T-cell (primary cell): ENCODE measurements at regions not wholly inside any gene's neighbourhood (a gene's known extent, or its start where the extent isn't known, plus 50 kb on each side); places are given as distances from the start of the nearest gene placed in this dataset.

Experiments
- ATAC-seq, 4 experiments: fragments of 200-7000 bp in 3 of 4; fragments of 150-1000 bp in 1 of 4; cut with Tn5 transposase; replicated peaks in 1 of 4; 1 replicate in 3 of 4; 2 replicates in 1 of 4; pipeline ENCODE4 v1.10.0; 2021; ENCODE audit warnings: moderate library complexity in 3 of 4, mild to moderate bottlenecking in 2 of 4, moderate number of reproducible peaks in 1 of 4
- CTCF ChIA-PET, 2 donors: fragments of 300-600 bp; sonication (Branson Sonifier 250); formaldehyde crosslinking; loops; one replicate each; lab custom pipeline; 2022; ENCODE audit warnings: antibody characterized with exemption in 2 of 2; lab: Charles Lee
- POLR2A ChIA-PET, 2 donors: fragments of 300-600 bp; sonication (Branson Sonifier 250); formaldehyde crosslinking; loops; one replicate each; lab custom pipeline; 2022; ENCODE audit warnings: antibody characterized with exemption in 2 of 2; lab: Charles Lee
- DNase-seq, 35 experiments: peaks; one replicate each; pipeline versions ENCODE4 v3.0.0 to v3.0.0-alpha.2; 2013 to 2023
- H3K27ac ChIP-seq: one replicate; pipeline ENCODE4 v1.5.1; 2013; ENCODE audit warnings: low read length
- H3K27me3 ChIP-seq, 2 experiments: replicated peaks in 1 of 2; 1 replicate in 1 of 2; 2 replicates in 1 of 2; pipeline versions ENCODE4 v1.6.1 to v1.7.0; 2013; ENCODE audit warnings: low read length in 1 of 2, mixed read lengths in 1 of 2; ENCODE audit not compliant: control insufficient read depth in 2 of 2, insufficient read depth in 2 of 2; ENCODE audit errors: extremely low read depth in 1 of 2
- H3K36me3 ChIP-seq, 2 donors: 1 replicate in 1 of 2; 2 replicates in 1 of 2; pipeline versions ENCODE4 v1.6.1 to v1.7.0; 2013; ENCODE audit warnings: low read length in 1 of 2; ENCODE audit not compliant: control insufficient read depth in 2 of 2, insufficient read depth in 1 of 2; ENCODE audit errors: extremely low read depth in 1 of 2
- H3K4me1 ChIP-seq, 2 experiments: 1 replicate in 1 of 2; 2 replicates in 1 of 2; pipeline versions ENCODE4 v1.6.1 to v1.7.0; 2013; ENCODE audit warnings: low read length in 2 of 2, mixed read lengths in 1 of 2; ENCODE audit not compliant: insufficient read depth in 2 of 2, control insufficient read depth in 1 of 2; ENCODE audit errors: extremely low read depth in 1 of 2
- H3K4me3 ChIP-seq, 2 donors: 1 replicate in 1 of 2; 2 replicates in 1 of 2; pipeline versions ENCODE4 v1.5.1 to v1.7.0; 2013; ENCODE audit warnings: mild to moderate bottlenecking in 2 of 2, low read length in 1 of 2, moderate library complexity in 1 of 2; ENCODE audit not compliant: control insufficient read depth in 1 of 2; ENCODE audit errors: extremely low read depth in 1 of 2
- H3K9me3 ChIP-seq: 2 replicates; pipeline ENCODE4 v1.7.0; 2013
- H3K27ac Mint-ChIP-seq, 2 donors: one replicate each; pipeline ENCODE4 v1.8.0; 2020 to 2021; ENCODE audit warnings: mild to moderate bottlenecking in 2 of 2, mixed read lengths in 2 of 2
- H3K27me3 Mint-ChIP-seq, 2 donors: one replicate each; pipeline ENCODE4 v1.8.0; 2021 to 2022; ENCODE audit warnings: mixed read lengths in 2 of 2
- H3K36me3 Mint-ChIP-seq: one replicate; pipeline ENCODE4 v1.8.0; 2021; ENCODE audit warnings: mixed read lengths
- H3K4me1 Mint-ChIP-seq, 3 donors: one replicate each; pipeline ENCODE4 v1.8.0; 2020 to 2022; ENCODE audit warnings: mixed read lengths in 3 of 3, mild to moderate bottlenecking in 1 of 3
- H3K4me3 Mint-ChIP-seq, 3 donors: one replicate each; pipeline ENCODE4 v1.8.0; 2020 to 2022; ENCODE audit warnings: mild to moderate bottlenecking in 3 of 3, mixed read lengths in 3 of 3, moderate library complexity in 3 of 3
- H3K9me3 Mint-ChIP-seq, 3 donors: one replicate each; pipeline ENCODE4 v1.8.0; 2020 to 2022; ENCODE audit warnings: mixed read lengths in 3 of 3
- WGBS: methylation state at CpG from one replicate; pipeline ENCODE4 v1.1.5; 2013; ENCODE audit warnings: missing lambda C conversion rate; ENCODE audit not compliant: insufficient coverage; 5-methylcytosine and 5-hydroxymethylcytosine counted together

DNA sequence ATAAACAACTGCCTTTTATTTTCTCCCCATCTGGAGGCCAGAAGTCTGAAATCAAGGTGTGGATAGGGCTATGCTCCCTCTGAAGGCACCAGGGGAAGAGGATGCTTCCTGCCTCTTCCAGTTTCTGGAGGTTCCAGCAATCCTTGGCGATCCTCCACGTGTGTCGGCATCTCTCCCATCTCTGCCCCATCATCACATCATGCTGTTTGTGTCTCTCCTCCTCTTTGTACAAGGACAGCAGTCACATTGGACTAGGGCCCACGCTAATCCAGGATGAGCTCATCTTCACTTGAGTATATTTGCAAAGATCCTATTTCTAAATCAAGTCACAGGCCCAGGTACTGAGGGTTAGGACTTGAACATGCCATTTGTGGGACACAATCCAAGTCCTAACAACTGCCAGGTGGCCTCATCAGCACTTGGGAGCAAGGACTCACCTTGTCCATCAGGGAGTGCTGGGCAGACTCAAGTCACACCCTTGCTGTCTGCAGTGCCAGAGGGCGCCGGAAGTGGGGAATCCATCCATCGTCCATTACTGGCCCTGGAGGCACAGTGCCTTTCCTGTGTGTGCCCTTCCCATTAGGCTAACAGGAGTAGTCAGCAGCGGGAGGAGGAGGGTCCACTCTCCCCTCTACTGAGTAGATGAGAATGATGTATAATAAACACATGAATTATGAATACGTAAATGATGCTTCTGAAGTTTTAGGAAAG lies 185.4 kb upstream of the AJAP1 start:
- Mint-ChIP-seq H3K27ac (no peak overlapping the region), H3K27me3 (peaks cover 0 to 3% of the 10 kb centered on the region in 2 donors), H3K4me3 (no peak overlapping the region), H3K4me1 (no peaks in the 10 kb centered on the region), H3K9me3 (no peaks in the 10 kb centered on the region), H3K36me3 (no peaks in the 10 kb centered on the region)
- Histone ChIP-seq H3K4me3 (no peak overlapping the region), H3K4me1 (no peaks in the 10 kb centered on the region), H3K9me3 (no peaks in the 10 kb centered on the region), H3K27me3 (peaks cover 0 to 9% of the 10 kb centered on the region in 2 experiments), H3K27ac (no peak overlapping the region), H3K36me3 (no peaks in the 10 kb centered on the region)
- CTCF ChIA-PET, result no interaction called here
- 84% methylated on average over 3 of the region's 9 CpGs for WGBS
- DNase-seq (no peak), ATAC-seq (no peak)
- POLR2A ChIA-PET, result no interaction called here

GRCh38 chr1:4476394-4476793 lies 178.0 kb upstream of the AJAP1 start:
- ATAC-seq (no peak), DNase-seq (no peak)
- POLR2A ChIA-PET, result no interaction called here
- Mint-ChIP-seq H3K4me1 (no peaks in the 10 kb centered on the region), H3K27ac (no peak overlapping the region), H3K27me3 (peaks cover 1 to 11% of the 10 kb centered on the region in 2 donors), H3K4me3 (no peak overlapping the region), H3K9me3 (peaks cover 4 to 24% (median 5%) of the 10 kb centered on the region in 3 donors), H3K36me3 (no peaks in the 10 kb centered on the region)
- Histone ChIP-seq H3K4me1 (no peaks in the 10 kb centered on the region), H3K27me3 (peaks cover 0 to 14% of the 10 kb centered on the region in 2 experiments), H3K4me3 (no peak overlapping the region), H3K36me3 (no peaks in the 10 kb centered on the region), H3K9me3 (no peaks in the 10 kb centered on the region), H3K27ac (no peak overlapping the region)
- CTCF ChIA-PET, result interaction anchor here in 1 of 2 donors (0.6 kb wide), 1 partner anchor 1029 kb away, joined by 6 read pairs; no protein-coding TSS in a partner anchor

GRCh38 chr1:4481451-4481850 lies 173.0 kb upstream of the AJAP1 start:
- ATAC-seq, result no peak
- CTCF ChIA-PET, result no interaction called here
- WGBS, result 85% methylated on average over 18 of the region's 18 CpGs

GRCh38 chr1:4482526-4482925 lies 171.9 kb upstream of the AJAP1 start:
- H3K4me3 Mint-ChIP-seq, result no peak overlapping the region
- H3K27ac Mint-ChIP-seq, result no peak overlapping the region
- whole genome bisulfite sequencing, result 83% methylated on average over 21 of the region's 21 CpGs
- H3K4me1 ChIP-seq, result no peaks in the 10 kb centered on the region
- DNase-seq (no peak), ATAC-seq (no peak)
- peaks cover 0 to 1% (median 0%) of the 10 kb centered on the region in 3 donors for H3K4me1 Mint-ChIP-seq
- peaks cover 0 to 3% (median 2%) of the 10 kb centered on the region in 3 donors for H3K9me3 Mint-ChIP-seq
- no peak overlapping the region for H3K4me3 ChIP-seq
- H3K27me3 ChIP-seq, result peaks cover 0 to 29% of the 10 kb centered on the region in 2 experiments
- CTCF ChIA-PET, result no interaction called here
- H3K27ac ChIP-seq, result no peak overlapping the region
- H3K36me3 ChIP-seq, result no peaks in the 10 kb centered on the region
- no peaks in the 10 kb centered on the region for H3K36me3 Mint-ChIP-seq
- POLR2A ChIA-PET, result no interaction called here
- H3K9me3 ChIP-seq, result no peaks in the 10 kb centered on the region
- H3K27me3 Mint-ChIP-seq, result peaks cover 8 to 20% of the 10 kb centered on the region in 2 donors

More at GRCh38 chr1:4481451-4481850, 173.0 kb upstream of the AJAP1 start:
- no peaks in the 10 kb centered on the region for H3K36me3 ChIP-seq
- no peak for DNase-seq
- Mint-ChIP-seq H3K4me3 (no peak overlapping the region), H3K27ac (no peak overlapping the region), H3K27me3 (peaks cover 6 to 17% of the 10 kb centered on the region in 2 donors), H3K4me1 (no peaks in the 10 kb centered on the region), H3K36me3 (no peaks in the 10 kb centered on the region), H3K9me3 (peaks cover 0 to 13% (median 5%) of the 10 kb centered on the region in 3 donors)
- H3K4me1 ChIP-seq, result no peaks in the 10 kb centered on the region
- H3K9me3 ChIP-seq, result no peaks in the 10 kb centered on the region
- H3K4me3 ChIP-seq, result no peak overlapping the region
- POLR2A ChIA-PET, result no interaction called here
- no peak overlapping the region for H3K27ac ChIP-seq
- peaks cover 0 to 31% of the 10 kb centered on the region in 2 experiments for H3K27me3 ChIP-seq

DNA sequence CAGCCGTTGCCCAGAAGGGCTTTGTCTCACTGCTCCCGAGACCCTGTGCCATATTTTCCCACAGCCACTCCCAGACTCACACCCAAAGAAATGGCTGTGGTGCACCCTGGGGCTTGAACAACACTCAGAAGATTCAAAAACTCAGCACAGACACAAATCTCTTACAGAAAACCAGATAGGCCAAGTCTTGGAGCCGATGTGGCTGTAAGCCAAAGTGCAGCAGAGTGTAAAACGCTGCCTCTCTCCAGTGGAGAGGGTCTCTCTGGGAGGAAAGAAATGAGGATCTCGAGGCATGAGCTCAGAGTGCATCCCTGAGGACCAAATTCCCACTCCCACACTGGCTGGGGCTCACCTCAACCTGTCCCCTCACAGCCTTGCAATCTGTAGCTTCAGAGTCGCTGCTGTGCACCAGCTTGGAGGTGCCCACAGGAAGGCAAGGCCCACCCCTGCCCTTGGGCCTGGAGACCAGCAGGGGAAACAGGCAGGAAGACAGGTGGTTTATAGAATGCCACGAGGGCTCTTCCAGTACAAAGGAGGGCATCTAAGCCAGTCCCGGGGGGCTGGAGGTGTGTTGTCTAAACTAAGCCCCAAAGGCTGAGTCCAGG lies 171.3 kb upstream of the AJAP1 start:
- 38% methylated on average over 5 of the region's 8 CpGs for WGBS
- Mint-ChIP-seq H3K36me3 (no peaks in the 10 kb centered on the region), H3K4me1 (peaks cover 0 to 6% (median 0%) of the 10 kb centered on the region in 3 donors), H3K4me3 (no peak overlapping the region), H3K9me3 (no peaks in the 10 kb centered on the region), H3K27ac (no peak overlapping the region), H3K27me3 (peaks cover 12 to 26% of the 10 kb centered on the region in 2 donors)
- Histone ChIP-seq H3K4me3 (no peak overlapping the region), H3K9me3 (no peaks in the 10 kb centered on the region), H3K27me3 (peaks cover 0 to 29% of the 10 kb centered on the region in 2 experiments), H3K36me3 (no peaks in the 10 kb centered on the region), H3K4me1 (no peaks in the 10 kb centered on the region), H3K27ac (no peak overlapping the region)
- DNase-seq (no peak), ATAC-seq (no peak)
- CTCF ChIA-PET, result no interaction called here
- POLR2A ChIA-PET, result no interaction called here

GRCh38 chr1:4485398-4485797 lies 169.0 kb upstream of the AJAP1 start:
- Histone ChIP-seq H3K27me3 (peaks cover 0 to 26% of the 10 kb centered on the region in 2 experiments), H3K36me3 (no peaks in the 10 kb centered on the region), H3K27ac (no peak overlapping the region), H3K9me3 (no peaks in the 10 kb centered on the region), H3K4me3 (no peak overlapping the region), H3K4me1 (no peaks in the 10 kb centered on the region)
- H3K36me3 Mint-ChIP-seq, result no peaks in the 10 kb centered on the region
- no peak overlapping the region for H3K27ac Mint-ChIP-seq
- no peak for ATAC-seq
- H3K4me1 Mint-ChIP-seq, result peaks cover 0 to 6% (median 0%) of the 10 kb centered on the region in 3 donors
- ChIA-PET POLR2A (no interaction called here), CTCF (no interaction called here)
- H3K9me3 Mint-ChIP-seq, result no peaks in the 10 kb centered on the region
- no peak overlapping the region for H3K4me3 Mint-ChIP-seq
- DNase-seq, result no peak
- peaks cover 11 to 19% of the 10 kb centered on the region in 2 donors for H3K27me3 Mint-ChIP-seq
- 60% methylated on average over 1 of the region's 6 CpGs for WGBS
